ENCODE measurements at regions not wholly inside any gene's neighbourhood (a gene's known extent, or its start where the extent isn't known, plus 50 kb on each side); places are given as distances from the start of the nearest gene placed in this dataset.

- no peaks in the 10 kb centered on the region for H4K20me1 ChIP-seq (replicated peaks; ENCODE audit: control insufficient read depth, extremely low read depth, insufficient read depth, low read length)
- no peaks in the 10 kb centered on the region for H3K9me3 ChIP-seq (replicated peaks; ENCODE audit: control insufficient read depth, insufficient read depth, low read length)
- no peak overlapping the region for H2AFZ ChIP-seq (ENCODE audit: low read depth, low read length)
- H3K4me2 ChIP-seq (ENCODE audit: insufficient read depth, low read length), result no peak overlapping the region
- CTCF ChIA-PET, result interaction anchor here (1.6 kb wide), 1 partner anchor 9 kb away, joined by 5 read pairs; no protein-coding TSS in a partner anchor
- DNase-seq (ENCODE audit: low read depth, low spot score) (no peak), FAIRE-seq (no peak)
- BruUV-seq (replicated peaks), result no TSS peak
- dilution Hi-C loops (cut with MboI; ENCODE audit: extremely low pct_ligation_motif_present, low sequenced_read_pairs) (no loop called here), intact Hi-C loops (cut with micrococcal nuclease) (no loop called here)
- TF ChIP-seq EZH2 (IDR thresholded peaks at IDR 0.05; ENCODE audit: borderline replicate concordance, low read depth, low read length, severe bottlenecking), result no peak
- TF ChIP-seq CTCF (IDR thresholded peaks at IDR 0.05; ENCODE audit: extremely low read depth in 1 of 2, insufficient read depth in 1 of 2, low read depth in 1 of 2, low read length in 2 of 2), result no peak
- TF ChIP-seq MAX (IDR thresholded peaks at IDR 0.05; ENCODE audit: insufficient read depth, insufficient read length), result no peak
- no peak for TF ChIP-seq JUN (IDR thresholded peaks at IDR 0.05; ENCODE audit: borderline replicate concordance, insufficient read depth, insufficient read length, low read depth)
- TF ChIP-seq MYC (IDR thresholded peaks at IDR 0.05; ENCODE audit: low read depth, low read length), result no peak
- no peak for TF ChIP-seq POLR2AphosphoS5 (IDR thresholded peaks at IDR 0.05; ENCODE audit: insufficient read depth, low read depth, low read length)
- TF ChIP-seq GATA2 (IDR thresholded peaks at IDR 0.05; ENCODE audit: insufficient read depth, insufficient read length, low read depth, low read length), result no peak
- TF ChIP-seq POLR2A (IDR thresholded peaks at IDR 0.05; ENCODE audit: low read depth, low read length), result no peak
- no peak for TF ChIP-seq FOS (IDR thresholded peaks at IDR 0.05; ENCODE audit: borderline replicate concordance, insufficient read depth, low read length)
- no peaks in the 10 kb centered on the region for H3K36me3 ChIP-seq (ENCODE audit: control insufficient read depth in 2 of 2, extremely low read depth in 1 of 2, insufficient read depth in 2 of 2, low read length in 2 of 2)
- no peak overlapping the region for H3K27ac ChIP-seq (ENCODE audit: insufficient read depth, low read depth, low read length)
- H3K27me3 ChIP-seq (ENCODE audit: control insufficient read depth in 2 of 2, insufficient read depth in 2 of 2, low read length in 2 of 2), result no peaks in the 10 kb centered on the region
- no peaks in the 10 kb centered on the region for H3K9me1 ChIP-seq (replicated peaks; ENCODE audit: control insufficient read depth, extremely low read depth, insufficient read depth, low read length)
- H3K9ac ChIP-seq (replicated peaks; ENCODE audit: extremely low read depth, insufficient read depth, low read length), result no peak overlapping the region
- POLR2A ChIA-PET, result no interaction called here
- H3K79me2 ChIP-seq (ENCODE audit: control insufficient read depth, insufficient read depth, low read length), result no peaks in the 10 kb centered on the region
- peaks cover 5% of the 10 kb centered on the region for H3K4me1 ChIP-seq (ENCODE audit: control insufficient read depth, extremely low read depth, insufficient read depth, low read length)
- H3K4me3 ChIP-seq (replicated peaks in 1 of 3; ENCODE audit: insufficient read depth in 1 of 3, low read depth in 1 of 3, low read length in 3 of 3), result no peak overlapping the region
Measured at GRCh38 chr6:22637782-22638181, 68.4 kb downstream of the HDGFL1 start.
